Nephron (organoid): ENCODE measurements at regions not wholly inside any gene's neighbourhood (a gene's known extent, or its start where the extent isn't known, plus 50 kb on each side); places are given as distances from the start of the nearest gene placed in this dataset.

Source experiments
- H3K27ac Mint-ChIP-seq, 3 experiments: 2 replicates each; pipeline ENCODE4 v1.8.0; 2020; ENCODE audit warnings: mixed read lengths in 3 of 3, mild to moderate bottlenecking in 2 of 3, moderate library complexity in 1 of 3
- H3K27me3 Mint-ChIP-seq: 2 replicates; pipeline ENCODE4 v1.8.0; 2021; ENCODE audit warnings: low read depth, mild to moderate bottlenecking, moderate library complexity, mixed read lengths
- H3K36me3 Mint-ChIP-seq: 2 replicates; pipeline ENCODE4 v1.8.0; 2020; ENCODE audit warnings: low read depth, mixed read lengths
- H3K4me1 Mint-ChIP-seq: 2 replicates; pipeline ENCODE4 v1.8.0; 2020; ENCODE audit warnings: mixed read lengths
- H3K4me3 Mint-ChIP-seq, 3 experiments: 2 replicates each; pipeline ENCODE4 v1.8.0; 2020; ENCODE audit warnings: mild to moderate bottlenecking in 3 of 3, mixed read lengths in 3 of 3, moderate library complexity in 2 of 3
- H3K9me3 Mint-ChIP-seq: 2 replicates; pipeline ENCODE4 v1.8.0; 2020; ENCODE audit warnings: mixed read lengths
- CTCF ChIP-seq, 3 experiments: fragments of 200-600 bp; sonication (generic); IDR thresholded peaks; one replicate each; pipeline ENCODE4 v1.5.0; 2021; ENCODE audit warnings: antibody characterized with exemption in 3 of 3; ENCODE audit not compliant: unreplicated experiment in 3 of 3

GRCh38 chr5:135227064-135228022 lies 171.7 kb downstream of the MACROH2A1 start:
- H3K27ac Mint-ChIP-seq: peak overlapping the region in 1 of 3 experiments; percentile 17
- H3K4me3 Mint-ChIP-seq: no peak overlapping the region
- TF ChIP-seq CTCF (IDR thresholded peaks at IDR 0.05; ENCODE audit: unreplicated experiment in 3 of 3): no peak
- peaks cover 52% of the 10 kb centered on the region for H3K4me1 Mint-ChIP-seq
- H3K9me3 Mint-ChIP-seq: peaks cover 5% of the 10 kb centered on the region
- H3K27me3 Mint-ChIP-seq: peaks cover 20% of the 10 kb centered on the region
- H3K36me3 Mint-ChIP-seq: no peaks in the 10 kb centered on the region

DNA sequence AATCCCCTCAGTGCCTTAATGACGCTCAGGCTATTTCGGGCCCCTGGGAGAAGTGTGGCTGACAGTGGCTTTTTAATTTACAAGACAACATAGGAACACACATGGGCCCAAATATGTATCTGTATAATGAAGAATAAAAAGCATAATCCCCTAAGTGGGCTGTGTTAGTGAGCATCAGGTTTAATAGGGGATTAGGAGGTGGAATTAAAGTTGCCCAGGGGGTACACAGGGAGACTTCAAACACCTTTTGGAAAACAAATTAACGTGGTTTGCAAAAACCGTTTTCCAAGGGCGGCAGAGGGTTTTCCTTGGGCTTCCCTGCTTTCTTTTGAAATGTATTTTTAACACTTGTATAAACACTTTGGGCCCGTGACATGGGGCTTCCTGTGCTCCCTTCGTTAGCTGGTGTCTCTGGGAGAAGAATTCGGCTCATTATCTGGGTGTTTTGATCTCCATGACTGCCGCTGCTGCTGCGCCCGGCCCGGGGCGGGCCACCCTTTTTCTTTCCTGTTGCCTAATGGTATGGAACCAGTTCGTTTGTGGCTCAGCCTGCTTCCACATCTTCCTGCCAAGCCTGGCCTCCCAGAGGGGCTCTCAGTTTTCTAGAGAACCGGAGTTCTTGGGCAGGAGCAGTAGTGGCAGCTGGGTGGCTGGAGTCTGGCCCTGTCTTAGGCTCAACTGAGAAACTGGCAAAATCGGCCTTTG lies 173.0 kb downstream of the MACROH2A1 start:
- Mint-ChIP-seq H3K9me3 (peaks cover 5% of the 10 kb centered on the region), H3K4me1 (peaks cover 52% of the 10 kb centered on the region), H3K27ac (peak overlapping the region in 1 of 3 experiments; percentile 41), H3K4me3 (no peak overlapping the region), H3K36me3 (no peaks in the 10 kb centered on the region), H3K27me3 (peaks cover 20% of the 10 kb centered on the region)
- no peak for TF ChIP-seq CTCF (IDR thresholded peaks at IDR 0.05; ENCODE audit: unreplicated experiment in 3 of 3)

GRCh38 chr5:135223891-135224625 lies 175.0 kb downstream of the MACROH2A1 start:
- Mint-ChIP-seq H3K4me3 (no peak overlapping the region), H3K9me3 (no peaks in the 10 kb centered on the region), H3K4me1 (peaks cover 49% of the 10 kb centered on the region), H3K27me3 (peaks cover 15% of the 10 kb centered on the region), H3K36me3 (no peaks in the 10 kb centered on the region), H3K27ac (peak overlapping the region in 1 of 3 experiments; percentile 12)
- no peak for TF ChIP-seq CTCF (IDR thresholded peaks at IDR 0.05; ENCODE audit: unreplicated experiment in 3 of 3)

DNA sequence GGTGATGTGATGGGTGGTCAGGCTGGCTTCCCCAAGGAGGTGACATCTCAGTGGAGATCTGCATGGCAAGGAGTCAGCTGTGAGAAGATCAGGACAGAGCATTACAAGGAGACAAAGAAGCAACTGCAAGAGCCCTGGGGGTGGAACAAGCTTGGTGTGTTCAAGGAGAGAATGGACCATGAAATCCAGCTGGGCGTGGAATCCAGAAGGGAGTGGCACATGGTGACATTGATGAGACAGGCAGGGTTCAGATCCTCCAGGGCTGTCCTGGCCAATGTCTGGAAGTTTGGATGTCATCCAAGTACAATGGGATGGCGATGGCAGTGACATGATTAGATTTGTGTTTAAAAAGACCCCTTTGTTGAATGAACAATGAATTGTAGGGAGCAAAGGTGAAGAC lies 175.6 kb downstream of the MACROH2A1 start:
- Mint-ChIP-seq H3K36me3 (no peaks in the 10 kb centered on the region), H3K4me1 (peaks cover 49% of the 10 kb centered on the region), H3K4me3 (no peak overlapping the region), H3K27me3 (peaks cover 15% of the 10 kb centered on the region), H3K27ac (no peak overlapping the region), H3K9me3 (no peaks in the 10 kb centered on the region)
- no peak for TF ChIP-seq CTCF (IDR thresholded peaks at IDR 0.05; ENCODE audit: unreplicated experiment in 3 of 3)

DNA sequence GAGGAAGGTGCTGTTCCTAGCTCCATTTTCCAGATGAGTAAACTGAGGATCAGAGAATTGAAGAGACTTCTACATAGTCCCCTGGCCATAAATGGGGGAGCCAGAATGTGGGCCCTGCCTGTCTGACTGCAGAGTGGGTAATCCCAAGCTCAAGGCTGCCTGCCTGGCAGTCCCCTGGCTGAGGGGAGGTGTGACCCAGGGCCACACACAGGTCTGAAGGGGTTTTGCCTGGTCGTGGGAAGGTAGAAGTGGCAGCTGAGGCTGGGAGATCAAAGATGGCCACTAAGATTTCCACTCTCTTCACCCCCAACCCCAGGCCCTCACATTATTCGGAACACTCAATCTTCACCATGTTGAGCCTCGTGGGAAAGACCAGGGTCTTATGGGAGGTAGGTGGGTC lies 176.3 kb downstream of the MACROH2A1 start:
- H3K27me3 Mint-ChIP-seq: peaks cover 15% of the 10 kb centered on the region
- H3K36me3 Mint-ChIP-seq: no peaks in the 10 kb centered on the region
- TF ChIP-seq CTCF (IDR thresholded peaks at IDR 0.05; ENCODE audit: unreplicated experiment in 3 of 3): no peak
- H3K4me3 Mint-ChIP-seq: no peak overlapping the region
- peaks cover 45% of the 10 kb centered on the region for H3K4me1 Mint-ChIP-seq
- H3K27ac Mint-ChIP-seq: no peak overlapping the region
- H3K9me3 Mint-ChIP-seq: no peaks in the 10 kb centered on the region
